GM13977 (cell line): ENCODE measurements at regions not wholly inside any gene's neighbourhood (a gene's known extent, or its start where the extent isn't known, plus 50 kb on each side); places are given as distances from the start of the nearest gene placed in this dataset.

ENCODE experiments used
- DNase-seq: peaks from one replicate; pipeline ENCODE4 v3.0.0; 2012; ENCODE audit warnings: low spot score
- CTCF ChIP-seq: IDR thresholded peaks from 2 replicates; pipeline ENCODE4 v1.5.1; 2012; ENCODE audit warnings: mild to moderate bottlenecking, control low read depth; ENCODE audit not compliant: insufficient read depth; ENCODE audit errors: extremely low read depth, missing control alignments
- in situ Hi-C: fragments of 300-500 bp; cut with MboI; formaldehyde crosslinking; loops from one replicate; pipeline ENCODE4 v1.12.0; 2022; ENCODE audit warnings: low sequenced_read_pairs, low pct_unique_long_range_greater_than_20kb, mixed read lengths, inconsistent platforms; ENCODE audit not compliant: unreplicated experiment

DNA sequence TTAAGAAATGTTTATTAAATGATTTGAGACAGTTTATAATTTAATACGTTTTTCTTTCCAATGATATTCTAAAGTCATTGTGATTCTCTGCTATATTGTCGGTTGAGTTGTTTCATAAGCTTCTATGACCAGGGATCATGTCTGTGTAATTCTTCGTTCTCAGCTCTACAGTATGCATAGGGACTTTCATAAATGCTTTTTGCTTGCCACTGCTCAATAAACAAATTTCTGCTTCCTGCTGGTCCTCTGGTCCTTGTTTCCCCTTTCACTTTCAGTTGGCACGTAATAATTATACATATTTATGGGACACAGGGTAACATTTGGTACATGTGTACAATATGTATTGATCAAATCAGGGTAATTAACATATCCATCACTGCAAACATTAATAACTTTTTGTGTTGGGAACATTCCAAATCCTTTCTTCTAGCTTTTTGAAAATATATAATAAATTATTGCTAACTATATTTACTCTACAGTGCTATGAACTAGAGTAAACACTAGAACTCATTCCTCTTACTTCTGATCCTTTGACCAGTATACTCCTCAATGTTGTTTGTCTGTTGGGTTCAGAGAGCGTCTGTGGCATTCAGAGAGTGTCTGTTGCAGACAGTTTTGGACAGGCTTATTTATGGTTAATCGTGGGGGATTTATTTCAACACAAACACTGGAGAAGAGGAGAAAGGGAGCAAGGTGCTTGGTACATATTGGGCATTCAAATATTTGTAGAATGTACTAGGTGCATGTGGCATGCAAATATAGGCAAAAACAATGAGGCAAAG lies 68.3 kb upstream of the SPANXB1 start:
- in situ Hi-C loops = no loop called here
- TF ChIP-seq CTCF = no peak
- DNase-seq = no peak

- in situ Hi-C loops = no loop called here
- TF ChIP-seq CTCF = no peak
These were observed 58.9 kb upstream of the SPANXB1 start for GRCh38 chrX:140943513-140943912.

GRCh38 chrX:140944710-140945109 lies 57.7 kb upstream of the SPANXB1 start:
- TF ChIP-seq CTCF = no peak
- in situ Hi-C loops = no loop called here
- DNase-seq = no peak

More at GRCh38 chrX:140943513-140943912, 58.9 kb upstream of the SPANXB1 start:
- no peak for DNase-seq

GRCh38 chrX:140948827-140949226 lies 53.6 kb upstream of the SPANXB1 start:
- no peak for DNase-seq
- in situ Hi-C loops = no loop called here
- no peak for TF ChIP-seq CTCF

GRCh38 chrX:140949233-140949632 lies 53.2 kb upstream of the SPANXB1 start:
- no peak for TF ChIP-seq CTCF
- in situ Hi-C loops = no loop called here
- DNase-seq = no peak
